Endothelial cell of umbilical vein (primary cell): ENCODE measurements at regions not wholly inside any gene's neighbourhood (a gene's known extent, or its start where the extent isn't known, plus 50 kb on each side); places are given as distances from the start of the nearest gene placed in this dataset.

ENCODE experiments used
- BruUV-seq: library from RNA; stranded (reverse); fragments of 400-500 nt; replicated peaks from 2 replicates; lab custom pipeline; 2021; lab: Mats Ljungman, UMichigan
- CTCF ChIA-PET: fragments of 300-600, 350-600 bp; sonication (Branson Sonifier 250); formaldehyde crosslinking; loops from one replicate; lab custom pipeline; 2021; ENCODE audit warnings: antibody characterized with exemption, inconsistent platforms; lab: Charles Lee
- POLR2A ChIA-PET: fragments of 300-600, 350-600 bp; sonication (Branson Sonifier 250); formaldehyde crosslinking; loops from one replicate; lab custom pipeline; 2021; ENCODE audit warnings: antibody characterized with exemption, inconsistent platforms; lab: Charles Lee
- DNase-seq: peaks from one replicate; pipeline ENCODE4 v3.0.0-alpha.2; 2011; ENCODE audit warnings: low read depth, low spot score
- FAIRE-seq: peaks from 2 replicates; lab custom pipeline; 2011; peaks lifted over from hg19 to GRCh38; lab: Jason Lieb, UNC
- H2AFZ ChIP-seq: 2 replicates; pipeline ENCODE4 v1.6.0; 2012; ENCODE audit warnings: low read depth, low read length, control low read depth, inconsistent platforms
- H3K27ac ChIP-seq: 2 replicates; pipeline ENCODE4 v1.5.1; 2011; ENCODE audit warnings: low read depth, mild to moderate bottlenecking, control low read depth, low read length, moderate library complexity; ENCODE audit not compliant: insufficient read depth
- H3K27me3 ChIP-seq, 2 experiments: 2 replicates each; pipeline versions ENCODE4 v1.6.0 to v1.6.1; 2011; ENCODE audit warnings: low read length in 2 of 2, mixed read lengths in 1 of 2; ENCODE audit not compliant: control insufficient read depth in 2 of 2, insufficient read depth in 2 of 2
- H3K36me3 ChIP-seq, 2 experiments: 2 replicates in 1 of 2; 3 replicates in 1 of 2; pipeline ENCODE4 v1.5.1; 2011; ENCODE audit warnings: low read length in 2 of 2, mild to moderate bottlenecking in 1 of 2, moderate library complexity in 1 of 2; ENCODE audit not compliant: control insufficient read depth in 2 of 2, insufficient read depth in 2 of 2; ENCODE audit errors: extremely low read depth in 1 of 2
- H3K4me1 ChIP-seq: 3 replicates; pipeline ENCODE4 v1.5.1; 2011; ENCODE audit warnings: mild to moderate bottlenecking, low read length; ENCODE audit not compliant: control insufficient read depth, insufficient read depth; ENCODE audit errors: extremely low read depth
- H3K4me2 ChIP-seq: 2 replicates; pipeline ENCODE4 v1.6.1; 2011; ENCODE audit warnings: low read length, control low read depth, mixed read lengths; ENCODE audit not compliant: insufficient read depth
- H3K4me3 ChIP-seq, 3 experiments: fragments of 200-600 bp in 1 of 3; sonication (generic), shearing (Covaris generic) in 1 of 3; replicated peaks in 1 of 3; 2 replicates each; pipeline ENCODE4 v1.5.1; 2011 to 2016; ENCODE audit warnings: control low read depth in 3 of 3, low read length in 3 of 3, mild to moderate bottlenecking in 2 of 3, inconsistent platforms in 1 of 3, low read depth in 1 of 3, moderate library complexity in 1 of 3; ENCODE audit not compliant: insufficient read depth in 1 of 3
- H3K79me2 ChIP-seq: 2 replicates; pipeline ENCODE4 v1.6.0; 2012; ENCODE audit warnings: low read length, inconsistent platforms; ENCODE audit not compliant: control insufficient read depth, insufficient read depth
- H3K9ac ChIP-seq: replicated peaks from 2 replicates; pipeline ENCODE3; 2011; ENCODE audit warnings: low read length, control low read depth; ENCODE audit not compliant: insufficient read depth; ENCODE audit errors: extremely low read depth
- H3K9me1 ChIP-seq: replicated peaks from 3 replicates; pipeline ENCODE4 v1.6.0; 2011; ENCODE audit warnings: mild to moderate bottlenecking, low read length; ENCODE audit not compliant: control insufficient read depth, insufficient read depth; ENCODE audit errors: extremely low read depth
- H3K9me3 ChIP-seq: replicated peaks from 2 replicates; pipeline ENCODE4 v1.5.1; 2012; ENCODE audit warnings: low read length, inconsistent platforms; ENCODE audit not compliant: control insufficient read depth, insufficient read depth
- H4K20me1 ChIP-seq: replicated peaks from 2 replicates; pipeline ENCODE3; 2011; ENCODE audit warnings: mild to moderate bottlenecking, low read length; ENCODE audit not compliant: control insufficient read depth, insufficient read depth; ENCODE audit errors: extremely low read depth
- CTCF ChIP-seq, 2 donors: IDR thresholded peaks; 1 replicate in 1 of 2; 2 replicates in 1 of 2; pipeline ENCODE4 v1.5.1; 2011; ENCODE audit warnings: low read length in 2 of 2, mild to moderate bottlenecking in 2 of 2, moderate library complexity in 2 of 2, control low read depth in 1 of 2, inconsistent platforms in 1 of 2, low read depth in 1 of 2; ENCODE audit not compliant: insufficient read depth in 1 of 2; ENCODE audit errors: extremely low read depth in 1 of 2
- EZH2 ChIP-seq: IDR thresholded peaks from 2 replicates; pipeline ENCODE4 v1.6.1; 2012; ENCODE audit warnings: borderline replicate concordance, low read depth, mild to moderate bottlenecking, moderate library complexity, low read length, inconsistent platforms; ENCODE audit not compliant: severe bottlenecking
- FOS ChIP-seq: IDR thresholded peaks from 2 replicates; pipeline ENCODE4 v1.6.1; 2011; ENCODE audit warnings: mild to moderate bottlenecking, low read length, moderate library complexity, borderline replicate concordance; ENCODE audit not compliant: insufficient read depth
- GATA2 ChIP-seq: IDR thresholded peaks from 2 replicates; pipeline ENCODE4 v1.7.0; 2011; ENCODE audit warnings: low read depth, mild to moderate bottlenecking, moderate library complexity, mixed read lengths, low read length; ENCODE audit not compliant: insufficient read length, insufficient read depth
- JUN ChIP-seq: IDR thresholded peaks from 2 replicates; pipeline ENCODE4 v1.6.1; 2011; ENCODE audit warnings: borderline replicate concordance, low read depth; ENCODE audit not compliant: insufficient read length, insufficient read depth
- MAX ChIP-seq: IDR thresholded peaks from 2 replicates; pipeline ENCODE4 v1.6.1; 2011; ENCODE audit not compliant: insufficient read depth, insufficient read length
- MYC ChIP-seq: IDR thresholded peaks from one replicate; pipeline ENCODE4 v1.6.1; 2011; ENCODE audit warnings: mild to moderate bottlenecking, low read depth, low read length
- POLR2A ChIP-seq: IDR thresholded peaks from 2 replicates; pipeline ENCODE4 v1.6.1; 2012; ENCODE audit warnings: low read depth, mild to moderate bottlenecking, control low read depth, low read length
- POLR2AphosphoS5 ChIP-seq: IDR thresholded peaks from 2 replicates; pipeline ENCODE4 v1.6.1; 2012; ENCODE audit warnings: low read depth, mild to moderate bottlenecking, control low read depth, low read length, moderate library complexity; ENCODE audit not compliant: insufficient read depth
- dilution Hi-C: fragments of 300-500 bp; cut with MboI; formaldehyde crosslinking; loops from one replicate; pipeline ENCODE4 v1.15.0; 2019; ENCODE audit warnings: low sequenced_read_pairs; ENCODE audit not compliant: extremely low pct_ligation_motif_present
- intact Hi-C: fragments of 100-400 bp; cut with micrococcal nuclease; formaldehyde crosslinking; loops from one replicate; pipeline ENCODE4 v1.10.0; 2022

DNA sequence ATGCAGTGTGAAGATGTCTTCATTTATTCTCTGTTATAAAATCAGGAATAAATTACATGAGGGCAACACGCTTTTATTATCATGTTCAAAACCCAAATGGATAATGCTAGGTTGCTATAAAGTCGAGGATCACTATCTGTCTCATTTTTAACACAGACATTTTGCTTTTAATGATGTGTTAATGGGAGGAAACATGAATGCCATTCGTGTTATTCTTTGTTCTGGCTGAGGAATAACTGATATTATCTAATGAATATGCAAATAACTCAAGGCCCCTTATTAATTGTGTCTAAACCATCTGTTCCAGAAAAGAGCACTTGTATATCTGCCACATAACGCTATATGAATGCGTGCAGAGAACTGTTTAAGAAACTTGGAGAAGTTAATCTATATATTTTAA lies 576.1 kb downstream of the DCDC2C start:
- DNase-seq (no peak), FAIRE-seq (no peak)
- Histone ChIP-seq H3K4me3 (no peak overlapping the region), H3K36me3 (no peaks in the 10 kb centered on the region), H3K4me2 (no peak overlapping the region), H3K9me3 (no peaks in the 10 kb centered on the region), H2AFZ (no peak overlapping the region), H3K79me2 (no peaks in the 10 kb centered on the region), H3K27me3 (no peaks in the 10 kb centered on the region), H3K9me1 (no peaks in the 10 kb centered on the region), H3K9ac (no peak overlapping the region), H3K27ac (no peak overlapping the region), H4K20me1 (no peaks in the 10 kb centered on the region), H3K4me1 (no peaks in the 10 kb centered on the region)
- dilution Hi-C loops = no loop called here
- CTCF ChIA-PET = no interaction called here
- intact Hi-C loops = no loop called here
- POLR2A ChIA-PET = no interaction called here
- no peak for TF ChIP-seq CTCF (IDR thresholded peaks at IDR 0.05; ENCODE audit: extremely low read depth in 1 of 2, insufficient read depth in 1 of 2, low read depth in 1 of 2, low read length in 2 of 2)
- no peak for TF ChIP-seq JUN
- BruUV-seq = no TSS peak

DNA sequence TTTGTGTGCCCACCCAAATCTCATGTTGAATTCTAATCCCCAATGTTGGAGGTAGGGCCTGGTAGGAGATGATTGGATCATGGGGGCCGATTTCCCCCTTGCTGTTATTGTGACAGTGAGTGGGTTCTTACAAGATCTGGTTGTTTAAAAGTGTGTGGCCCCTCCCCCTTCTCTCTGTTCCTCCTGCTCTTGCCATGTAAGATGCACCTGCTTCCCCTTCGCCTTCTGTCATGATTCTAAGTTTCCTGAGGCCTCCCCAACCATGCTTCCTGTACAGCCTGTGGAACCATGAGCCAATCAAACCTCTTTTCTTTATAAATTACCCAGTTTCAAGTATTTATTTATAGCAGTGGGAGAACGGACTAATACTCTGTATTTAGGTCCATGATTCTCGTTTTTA lies 588.1 kb downstream of the DCDC2C start:
- H3K27ac ChIP-seq = no peak overlapping the region
- no peaks in the 10 kb centered on the region for H3K27me3 ChIP-seq
- FAIRE-seq (no peak), DNase-seq (no peak)
- H3K4me2 ChIP-seq = no peak overlapping the region
- H2AFZ ChIP-seq = no peak overlapping the region
- TF ChIP-seq FOS = no peak
- TF ChIP-seq JUN = no peak
- TF ChIP-seq EZH2 = no peak
- no peak for TF ChIP-seq CTCF (IDR thresholded peaks at IDR 0.05; ENCODE audit: extremely low read depth in 1 of 2, insufficient read depth in 1 of 2, low read depth in 1 of 2, low read length in 2 of 2)
- TF ChIP-seq POLR2AphosphoS5 = no peak
- TF ChIP-seq MYC = no peak
- TF ChIP-seq MAX = no peak
- no peak for TF ChIP-seq POLR2A
- TF ChIP-seq GATA2 = no peak
- no peaks in the 10 kb centered on the region for H3K9me3 ChIP-seq
- BruUV-seq = no TSS peak
- no peak overlapping the region for H3K9ac ChIP-seq
- intact Hi-C loops (no loop called here), dilution Hi-C loops (no loop called here)
- ChIA-PET CTCF (no interaction called here), POLR2A (no interaction called here)
- no peaks in the 10 kb centered on the region for H3K79me2 ChIP-seq
- H3K36me3 ChIP-seq = no peaks in the 10 kb centered on the region
- H3K9me1 ChIP-seq = no peaks in the 10 kb centered on the region
- no peaks in the 10 kb centered on the region for H4K20me1 ChIP-seq
- no peak overlapping the region for H3K4me3 ChIP-seq
- H3K4me1 ChIP-seq = no peaks in the 10 kb centered on the region
